ENCODE measurements at regions not wholly inside any gene's neighbourhood (a gene's known extent, or its start where the extent isn't known, plus 50 kb on each side); places are given as distances from the start of the nearest gene placed in this dataset.
A peak's percentile ranks its signal among the peaks of the same experiment; 100 is the strongest.

GRCh38 chr7:17184805-17185689 lies 113.4 kb upstream of the AHR start (continued):
- TF ChIP-seq POLR2G (IDR thresholded peaks at IDR 0.05; ENCODE audit: low read depth, low read length) (no peak), ATM (IDR thresholded peaks at IDR 0.05; ENCODE audit: borderline replicate concordance) (no peak), HOXA3 (CRISPR knock-in tag; IDR thresholded peaks at IDR 0.05) (no peak), SP4 (CRISPR knock-in tag; IDR thresholded peaks at IDR 0.05) (no peak), TCF7 (IDR thresholded peaks at IDR 0.05; ENCODE audit: low read depth) (peak; percentile 85), SMAD9 (CRISPR knock-in tag; IDR thresholded peaks at IDR 0.05) (no peak), HDAC1 (CRISPR knock-in tag; IDR thresholded peaks at IDR 0.05) (peak; percentile 71), ZNF275 (CRISPR knock-in tag; IDR thresholded peaks at IDR 0.05; ENCODE audit: borderline replicate concordance) (no peak), HOXA5 (CRISPR knock-in tag; IDR thresholded peaks at IDR 0.05) (no peak; the same call in 1 of the 2 replicates), MAX (IDR thresholded peaks at IDR 0.05) (no peak; the same call in 1 of the 2 replicates), FLYWCH1 (CRISPR knock-in tag; IDR thresholded peaks at IDR 0.05) (no peak), DR1 (CRISPR knock-in tag; IDR thresholded peaks at IDR 0.05) (no peak), ZNF800 (CRISPR knock-in tag; IDR thresholded peaks at IDR 0.05) (no peak), PAWR (CRISPR knock-in tag; IDR thresholded peaks at IDR 0.05; ENCODE audit: borderline replicate concordance) (no peak), ZZZ3 (CRISPR knock-in tag; IDR thresholded peaks at IDR 0.05; ENCODE audit: borderline replicate concordance) (no peak), DPF2 (CRISPR knock-in tag; IDR thresholded peaks at IDR 0.05; ENCODE audit: borderline replicate concordance, low read depth) (peak; percentile 88), ZHX1 (CRISPR knock-in tag; IDR thresholded peaks at IDR 0.05; ENCODE audit: low read depth) (no peak), PRPF4 (IDR thresholded peaks at IDR 0.05; ENCODE audit: low read depth, low read length, poor library complexity, severe bottlenecking) (no peak), ARNTL (CRISPR knock-in tag; IDR thresholded peaks at IDR 0.05) (0 out of 2 replicates have a peak, but pooled peaks have one; percentile 36), ZNF563 (CRISPR knock-in tag; IDR thresholded peaks at IDR 0.05) (no peak), SNRNP70 (IDR thresholded peaks at IDR 0.05; ENCODE audit: low read depth, low read length) (no peak), MLX (CRISPR knock-in tag; IDR thresholded peaks at IDR 0.05) (peak; percentile 85), ZNF614 (CRISPR knock-in tag; IDR thresholded peaks at IDR 0.05; ENCODE audit: borderline replicate concordance) (no peak; the same call in 1 of the 2 replicates), ZNF776 (CRISPR knock-in tag; IDR thresholded peaks at IDR 0.05) (no peak)

All from HepG2 (cell line).